A673 (cell line): ENCODE measurements at regions not wholly inside any gene's neighbourhood (a gene's known extent, or its start where the extent isn't known, plus 50 kb on each side); places are given as distances from the start of the nearest gene placed in this dataset.

Experiments used
- BruUV-seq: library from RNA; stranded (reverse); fragments of 400-500 nt; replicated peaks from 2 replicates; lab custom pipeline; 2021; lab: Mats Ljungman, UMichigan
- CTCF ChIA-PET: fragments of 300-600 bp; sonication (Branson Sonifier 250); formaldehyde crosslinking; loops from one replicate; lab custom pipeline; 2022; ENCODE audit warnings: antibody characterized with exemption; lab: Charles Lee
- POLR2A ChIA-PET: fragments of 300-600 bp; sonication (Branson Sonifier 250); formaldehyde crosslinking; loops from one replicate; lab custom pipeline; 2022; ENCODE audit warnings: antibody characterized with exemption; ENCODE audit not compliant: low non-redundant PET; lab: Charles Lee
- DNase-seq: peaks from one replicate; pipeline ENCODE4 v3.0.0-alpha.2; 2015; ENCODE audit warnings: low spot score
- H3K27ac ChIP-seq: fragments of 200-600 bp; sonication (generic); 2 replicates; pipeline ENCODE4 v1.5.1; 2016; ENCODE audit warnings: mixed run types, low read depth, mild to moderate bottlenecking, mixed read lengths, antibody characterized with exemption, low read length; ENCODE audit not compliant: poor library complexity, severe bottlenecking
- H3K27me3 ChIP-seq: fragments of 200-600 bp; sonication (generic); replicated peaks from 2 replicates; pipeline ENCODE4 v1.6.1; 2017; ENCODE audit warnings: mixed run types, low read depth, mild to moderate bottlenecking, mixed read lengths, antibody characterized with exemption, low read length; ENCODE audit not compliant: insufficient read depth, poor library complexity
- H3K36me3 ChIP-seq: fragments of 200-600 bp; sonication (generic); 2 replicates; pipeline ENCODE4 v1.6.1; 2016; ENCODE audit warnings: mixed run types, mild to moderate bottlenecking, mixed read lengths, antibody characterized with exemption, low read length; ENCODE audit not compliant: insufficient read depth, poor library complexity, severe bottlenecking
- H3K4me1 ChIP-seq: fragments of 200-600 bp; sonication (generic); 2 replicates; pipeline ENCODE4 v1.6.1; 2017; ENCODE audit warnings: mixed run types, mild to moderate bottlenecking, mixed read lengths, antibody characterized with exemption, low read length; ENCODE audit not compliant: insufficient read depth, poor library complexity, severe bottlenecking
- H3K4me3 ChIP-seq: fragments of 200-600 bp; sonication (generic); 2 replicates; pipeline ENCODE4 v1.5.1; 2016; ENCODE audit warnings: low read depth, mixed run types, mild to moderate bottlenecking, mixed read lengths, low read length; ENCODE audit not compliant: poor library complexity, severe bottlenecking
- H3K9me3 ChIP-seq: fragments of 200-600 bp; sonication (generic); 2 replicates; pipeline ENCODE4 v1.6.1; 2016; ENCODE audit warnings: mixed run types, low read depth, mild to moderate bottlenecking, mixed read lengths, antibody characterized with exemption, low read length; ENCODE audit not compliant: poor library complexity, severe bottlenecking
- CTCF ChIP-seq: fragments of 300-800, 200-600 bp; sonication (generic); conservative IDR thresholded peaks from 2 replicates; pipeline ENCODE4 v1.5.1; 2017; ENCODE audit warnings: low read depth, mild to moderate bottlenecking, antibody characterized with exemption, low read length, moderate library complexity, mixed read lengths
- EZH2 ChIP-seq: fragments of 200-600 bp; sonication (generic); IDR thresholded peaks from 2 replicates; pipeline ENCODE4 v1.6.1; 2017; ENCODE audit warnings: borderline replicate concordance, low read depth, mild to moderate bottlenecking, mixed read lengths, antibody characterized with exemption, low read length; ENCODE audit not compliant: poor library complexity, severe bottlenecking
- intact Hi-C: fragments of 100-400 bp; cut with micrococcal nuclease; formaldehyde crosslinking; loops from one replicate; pipeline ENCODE4 v1.10.0; 2022; ENCODE audit not compliant: unreplicated experiment

GRCh38 chr16:54657058-54657708, 273.5 kb upstream of the IRX5 start:
- H3K9me3 ChIP-seq, result no peaks in the 10 kb centered on the region
- POLR2A ChIA-PET, result no interaction called here
- peaks cover 4% of the 10 kb centered on the region for H3K27me3 ChIP-seq
- H3K4me3 ChIP-seq, result no peak overlapping the region
- peak; percentile 26 for DNase-seq
- CTCF ChIA-PET, result no interaction called here
- no peak overlapping the region for H3K27ac ChIP-seq
- TF ChIP-seq EZH2 (no peak), CTCF (no peak)
- no peaks in the 10 kb centered on the region for H3K36me3 ChIP-seq
- intact Hi-C loops, result no loop called here
- no TSS peak for BruUV-seq
- H3K4me1 ChIP-seq, result peaks cover 20% of the 10 kb centered on the region

GRCh38 chr16:54655121-54655590, 275.5 kb upstream of the IRX5 start:
- no TSS peak for BruUV-seq
- Histone ChIP-seq H3K27me3 (peaks cover 4% of the 10 kb centered on the region), H3K4me1 (peaks cover 20% of the 10 kb centered on the region), H3K9me3 (no peaks in the 10 kb centered on the region), H3K27ac (no peak overlapping the region), H3K4me3 (no peak overlapping the region), H3K36me3 (no peaks in the 10 kb centered on the region)
- DNase-seq, result peak; percentile 28
- intact Hi-C loops, result no loop called here
- CTCF ChIA-PET, result no interaction called here
- POLR2A ChIA-PET, result no interaction called here
- TF ChIP-seq EZH2, result no peak

- no TSS peak for BruUV-seq
- POLR2A ChIA-PET, result no interaction called here
- TF ChIP-seq CTCF, result no peak
- CTCF ChIA-PET, result no interaction called here
- peak; percentile 38 for DNase-seq
- intact Hi-C loops, result no loop called here
- H3K27ac ChIP-seq, result no peak overlapping the region
- no peak overlapping the region for H3K4me3 ChIP-seq
- H3K36me3 ChIP-seq, result no peaks in the 10 kb centered on the region
- H3K27me3 ChIP-seq, result peaks cover 4% of the 10 kb centered on the region
- no peaks in the 10 kb centered on the region for H3K9me3 ChIP-seq
- peaks cover 20% of the 10 kb centered on the region for H3K4me1 ChIP-seq
Observed at GRCh38 chr16:54654429-54654828, 276.2 kb upstream of the IRX5 start.

GRCh38 chr16:54652201-54652770, 278.4 kb upstream of the IRX5 start:
- intact Hi-C loops, result no loop called here
- H3K4me1 ChIP-seq, result peaks cover 20% of the 10 kb centered on the region
- no peak overlapping the region for H3K4me3 ChIP-seq
- peaks cover 13% of the 10 kb centered on the region for H3K27me3 ChIP-seq
- DNase-seq, result no peak
- BruUV-seq, result no TSS peak
- no peaks in the 10 kb centered on the region for H3K9me3 ChIP-seq
- ChIA-PET CTCF (no interaction called here), POLR2A (no interaction called here)
- H3K36me3 ChIP-seq, result no peaks in the 10 kb centered on the region
- TF ChIP-seq CTCF (no peak), EZH2 (no peak)
- no peak overlapping the region for H3K27ac ChIP-seq
